ENCODE measurements at regions not wholly inside any gene's neighbourhood (a gene's known extent, or its start where the extent isn't known, plus 50 kb on each side); places are given as distances from the start of the nearest gene placed in this dataset.
"Not testable (repeated sequence)": the region's sequence is repeated elsewhere in the genome, so short reads cannot be mapped to it uniquely, and the experiment has no call there.

DNA sequence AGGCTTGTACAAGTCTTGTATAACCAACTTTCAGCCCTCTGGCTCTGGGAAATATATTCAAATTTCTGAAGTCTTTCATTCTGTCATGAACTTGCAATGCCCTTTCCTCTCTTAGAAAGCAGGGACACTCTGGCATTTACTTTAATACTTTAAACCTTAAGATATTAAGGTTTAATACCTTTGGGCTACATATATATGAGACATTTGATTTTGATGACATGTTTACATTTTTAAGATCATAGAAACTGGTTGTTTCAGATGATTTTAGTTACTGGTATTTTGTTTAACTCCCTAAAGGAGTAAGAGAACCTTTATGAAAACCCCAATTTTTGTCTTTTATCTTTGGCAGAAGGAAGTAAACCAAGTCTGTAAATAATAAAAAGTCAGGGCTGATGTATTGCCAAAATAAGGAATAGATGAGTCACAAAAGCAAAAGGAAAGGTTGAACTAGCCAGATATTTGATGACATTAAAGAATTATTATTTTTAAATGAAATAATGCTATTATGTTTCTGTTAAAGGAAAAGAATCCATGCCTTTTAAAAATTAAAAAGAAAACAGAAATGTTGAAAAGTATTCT lies 579.0 kb upstream of the CBLB start:
- H3K4me1 ChIP-seq (ENCODE audit: control insufficient read depth in 1 of 2, insufficient read depth in 1 of 2, low read depth in 1 of 2, low read length in 1 of 2): no peaks in the 10 kb centered on the region
- TF ChIP-seq, protein P1, sequence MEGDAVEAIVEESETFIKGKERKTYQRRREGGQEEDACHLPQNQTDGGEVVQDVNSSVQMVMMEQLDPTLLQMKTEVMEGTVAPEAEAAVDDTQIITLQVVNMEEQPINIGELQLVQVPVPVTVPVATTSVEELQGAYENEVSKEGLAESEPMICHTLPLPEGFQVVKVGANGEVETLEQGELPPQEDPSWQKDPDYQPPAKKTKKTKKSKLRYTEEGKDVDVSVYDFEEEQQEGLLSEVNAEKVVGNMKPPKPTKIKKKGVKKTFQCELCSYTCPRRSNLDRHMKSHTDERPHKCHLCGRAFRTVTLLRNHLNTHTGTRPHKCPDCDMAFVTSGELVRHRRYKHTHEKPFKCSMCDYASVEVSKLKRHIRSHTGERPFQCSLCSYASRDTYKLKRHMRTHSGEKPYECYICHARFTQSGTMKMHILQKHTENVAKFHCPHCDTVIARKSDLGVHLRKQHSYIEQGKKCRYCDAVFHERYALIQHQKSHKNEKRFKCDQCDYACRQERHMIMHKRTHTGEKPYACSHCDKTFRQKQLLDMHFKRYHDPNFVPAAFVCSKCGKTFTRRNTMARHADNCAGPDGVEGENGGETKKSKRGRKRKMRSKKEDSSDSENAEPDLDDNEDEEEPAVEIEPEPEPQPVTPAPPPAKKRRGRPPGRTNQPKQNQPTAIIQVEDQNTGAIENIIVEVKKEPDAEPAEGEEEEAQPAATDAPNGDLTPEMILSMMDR (IDR thresholded peaks at IDR 0.05): no peak
- no peak overlapping the region for H3K4me3 ChIP-seq (ENCODE audit: low read depth in 1 of 2, low read length in 1 of 2)
- no peaks in the 10 kb centered on the region for H3K36me3 ChIP-seq
- H3K27me3 ChIP-seq: no peaks in the 10 kb centered on the region
- no peaks in the 10 kb centered on the region for H3K9me3 ChIP-seq
- no peak overlapping the region for H3K27ac ChIP-seq

- H3K36me3 ChIP-seq; H3K4me3 ChIP-seq (ENCODE audit: low read depth in 1 of 2, low read length in 1 of 2); H3K9me3 ChIP-seq; H3K4me1 ChIP-seq (ENCODE audit: control insufficient read depth in 1 of 2, insufficient read depth in 1 of 2, low read depth in 1 of 2, low read length in 1 of 2); H3K27me3 ChIP-seq; H3K27ac ChIP-seq: not testable (repeated sequence)
Measured at GRCh38 chr3:106448372-106448966, 579.7 kb upstream of the CBLB start.

DNA sequence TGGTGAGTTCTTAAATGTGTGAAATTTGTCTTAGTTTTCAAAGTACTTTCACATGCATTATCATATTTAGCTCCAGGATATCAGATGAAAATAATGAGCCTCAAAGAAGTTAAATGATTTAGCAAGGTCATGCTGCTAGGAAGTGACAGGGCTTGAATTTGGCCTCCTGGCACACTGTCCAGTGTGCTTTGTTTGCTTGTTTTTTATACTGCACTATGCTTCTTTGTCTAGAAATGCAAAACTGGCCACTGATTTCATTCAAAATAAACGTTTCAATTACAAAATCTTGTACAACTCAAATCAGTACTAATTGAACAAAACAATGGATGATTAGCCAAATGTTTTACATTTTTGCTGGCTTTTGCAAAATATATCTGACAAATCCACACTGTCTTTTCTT lies 583.3 kb upstream of the CBLB start:
- no peaks in the 10 kb centered on the region for H3K36me3 ChIP-seq
- TF ChIP-seq, protein P1 (IDR thresholded peaks at IDR 0.05): no peak

GRCh38 chr3:106454497-106454896 lies 585.7 kb upstream of the CBLB start:
- Histone ChIP-seq H3K36me3 (no peaks in the 10 kb centered on the region), H3K9me3 (no peaks in the 10 kb centered on the region), H3K27ac (no peak overlapping the region), H3K4me3 (ENCODE audit: low read depth in 1 of 2, low read length in 1 of 2) (no peak overlapping the region), H3K27me3 (no peaks in the 10 kb centered on the region), H3K4me1 (ENCODE audit: control insufficient read depth in 1 of 2, insufficient read depth in 1 of 2, low read depth in 1 of 2, low read length in 1 of 2) (no peaks in the 10 kb centered on the region)
- TF ChIP-seq, protein P1 (IDR thresholded peaks at IDR 0.05): no peak

More for the DNA sequence above, 583.3 kb upstream of the CBLB start:
- Histone ChIP-seq H3K27me3 (no peaks in the 10 kb centered on the region), H3K4me3 (ENCODE audit: low read depth in 1 of 2, low read length in 1 of 2) (no peak overlapping the region), H3K27ac (no peak overlapping the region), H3K4me1 (ENCODE audit: control insufficient read depth in 1 of 2, insufficient read depth in 1 of 2, low read depth in 1 of 2, low read length in 1 of 2) (no peaks in the 10 kb centered on the region), H3K9me3 (no peaks in the 10 kb centered on the region)

- Histone ChIP-seq H3K4me3 (ENCODE audit: low read depth in 1 of 2, low read length in 1 of 2) (no peak overlapping the region), H3K27me3 (no peaks in the 10 kb centered on the region), H3K4me1 (ENCODE audit: control insufficient read depth in 1 of 2, insufficient read depth in 1 of 2, low read depth in 1 of 2, low read length in 1 of 2) (no peaks in the 10 kb centered on the region), H3K9me3 (no peaks in the 10 kb centered on the region), H3K27ac (no peak overlapping the region), H3K36me3 (no peaks in the 10 kb centered on the region)
- TF ChIP-seq, protein P1 (IDR thresholded peaks at IDR 0.05): no peak
Measured at GRCh38 chr3:106457281-106458180, 588.7 kb upstream of the CBLB start.

DNA sequence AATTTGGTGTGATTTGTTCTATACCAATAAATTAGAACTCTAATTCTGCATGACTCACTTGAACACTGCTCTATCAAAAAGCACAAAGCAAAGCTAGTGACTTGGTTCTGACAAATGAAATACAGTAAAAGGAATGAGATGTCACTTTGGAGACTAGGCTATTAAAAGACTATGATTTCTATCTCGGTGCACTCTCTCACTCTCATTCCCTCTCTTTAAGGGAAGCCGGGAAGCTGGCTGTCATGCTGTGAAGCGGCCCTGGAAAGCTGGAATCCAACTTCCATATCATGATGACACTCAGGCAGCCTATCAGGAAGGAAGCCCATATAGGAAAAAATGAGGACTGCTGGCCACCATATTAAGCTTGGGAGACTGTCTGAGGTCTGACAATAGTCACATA lies 590.1 kb upstream of the CBLB start:
- TF ChIP-seq, protein P1 (IDR thresholded peaks at IDR 0.05): no peak
- no peak overlapping the region for H3K27ac ChIP-seq

More for the DNA sequence above, 590.1 kb upstream of the CBLB start:
- H3K27me3 ChIP-seq: no peaks in the 10 kb centered on the region
- H3K4me1 ChIP-seq (ENCODE audit: control insufficient read depth in 1 of 2, insufficient read depth in 1 of 2, low read depth in 1 of 2, low read length in 1 of 2): no peaks in the 10 kb centered on the region
- no peaks in the 10 kb centered on the region for H3K36me3 ChIP-seq
- no peaks in the 10 kb centered on the region for H3K9me3 ChIP-seq
- no peak overlapping the region for H3K4me3 ChIP-seq (ENCODE audit: low read depth in 1 of 2, low read length in 1 of 2)

Measured in neutrophil (primary cell).